PC-9 (cell line): ENCODE measurements at regions not wholly inside any gene's neighbourhood (a gene's known extent, or its start where the extent isn't known, plus 50 kb on each side); places are given as distances from the start of the nearest gene placed in this dataset.

Experiments used
- BruUV-seq: library from RNA; stranded (reverse); fragments of 400-500 nt; replicated peaks from 2 replicates; lab custom pipeline; 2021; lab: Mats Ljungman, UMichigan
- CTCF ChIA-PET: fragments of 300-600 bp; sonication (Branson Sonifier 250); formaldehyde crosslinking; loops from one replicate; lab custom pipeline; 2022; ENCODE audit warnings: antibody characterized with exemption; lab: Charles Lee
- POLR2A ChIA-PET: fragments of 300-600 bp; sonication (Branson Sonifier 250); formaldehyde crosslinking; loops from one replicate; lab custom pipeline; 2022; ENCODE audit warnings: antibody characterized with exemption; ENCODE audit not compliant: unreplicated experiment; lab: Charles Lee
- DNase-seq, 2 experiments: peaks; one replicate each; pipeline versions ENCODE4 v3.0.0 to v3.0.0-alpha.2; 2015 to 2022; ENCODE audit warnings: mixed read lengths in 1 of 2
- H2AFZ ChIP-seq: fragments of 200-600 bp; sonication (generic); 2 replicates; pipeline ENCODE4 v1.8.1; 2017; ENCODE audit warnings: antibody characterized with exemption
- H3F3A ChIP-seq: fragments of 200-600 bp; sonication (generic); 2 replicates; pipeline ENCODE4 v1.8.1; 2017; ENCODE audit warnings: antibody characterized with exemption, mild to moderate bottlenecking, low read depth; ENCODE audit not compliant: insufficient read depth
- H3K27ac ChIP-seq: fragments of 200-600 bp; sonication (generic); 2 replicates; pipeline ENCODE4 v1.6.1; 2016; ENCODE audit warnings: mixed run types
- H3K27me3 ChIP-seq: fragments of 200-600 bp; sonication (generic); 2 replicates; pipeline ENCODE4 v1.6.1; 2016; ENCODE audit warnings: low read depth, mixed run types; ENCODE audit not compliant: insufficient read depth
- H3K36me3 ChIP-seq: fragments of 200-600 bp; sonication (generic); 2 replicates; pipeline ENCODE4 v1.6.1; 2016; ENCODE audit warnings: low read depth, mixed run types
- H3K4me1 ChIP-seq: fragments of 200-600 bp; sonication (generic); replicated peaks from 2 replicates; pipeline ENCODE4 v1.6.1; 2016; ENCODE audit warnings: mixed run types; ENCODE audit not compliant: insufficient read depth
- H3K4me2 ChIP-seq: fragments of 200-600 bp; sonication (generic); 2 replicates; pipeline ENCODE4 v1.6.1; 2017; ENCODE audit warnings: mixed run types
- H3K4me3 ChIP-seq: fragments of 200-600 bp; sonication (generic); 2 replicates; pipeline ENCODE4 v1.6.1; 2016; ENCODE audit warnings: mixed run types
- H3K79me2 ChIP-seq: fragments of 200-600 bp; sonication (generic); 2 replicates; pipeline ENCODE4 v1.6.1; 2017; ENCODE audit warnings: low read depth, mixed run types
- H3K9me2 ChIP-seq: fragments of 200-600 bp; sonication (generic); 2 replicates; pipeline ENCODE4 v1.8.1; 2017; ENCODE audit warnings: mild to moderate bottlenecking; ENCODE audit not compliant: insufficient read depth
- H3K9me3 ChIP-seq: fragments of 200-600 bp; sonication (generic); 2 replicates; pipeline ENCODE4 v1.8.1; 2016; ENCODE audit warnings: low read depth; ENCODE audit not compliant: insufficient read depth
- H4K20me1 ChIP-seq: fragments of 200-600 bp; sonication (generic); 2 replicates; pipeline ENCODE4 v1.8.1; 2017; ENCODE audit not compliant: insufficient read depth
- EZH2 ChIP-seq: fragments of 200-600 bp; sonication (generic); IDR thresholded peaks from 2 replicates; pipeline ENCODE4 v1.8.0; 2017; ENCODE audit warnings: antibody characterized with exemption, low read depth
- intact Hi-C: fragments of 100-400 bp; cut with micrococcal nuclease; formaldehyde crosslinking; loops from one replicate; pipeline ENCODE4 v1.10.0; 2022; ENCODE audit not compliant: unreplicated experiment
- TF ChIP-seq, protein P1 (sequence below): fragments of 200-600 bp; sonication (generic); conservative IDR thresholded peaks from 2 replicates; pipeline ENCODE4 v1.6.1; 2017; ENCODE audit warnings: mixed run types, antibody characterized with exemption, mild to moderate bottlenecking, moderate library complexity

DNA sequence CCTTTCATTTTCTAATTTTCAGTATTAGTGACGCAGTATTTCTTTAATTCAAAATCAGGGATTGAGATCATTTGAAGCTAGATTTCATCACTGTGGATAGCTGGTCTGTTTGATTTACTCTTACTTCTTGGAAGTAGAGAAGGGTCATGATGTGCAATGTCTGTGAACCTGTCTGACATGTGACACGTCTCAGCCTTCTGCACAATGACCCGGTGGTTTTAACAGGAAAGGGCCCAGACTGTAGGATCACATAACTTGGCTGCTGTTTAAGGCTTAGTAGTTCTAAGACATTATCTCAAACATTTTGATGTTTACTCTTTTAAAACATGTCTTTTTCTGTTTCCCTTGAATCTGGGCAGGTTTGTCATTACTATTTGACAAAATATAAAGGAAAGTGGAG lies 823.3 kb upstream of the NUDT12 start:
- Histone ChIP-seq H3F3A (no peaks in the 10 kb centered on the region), H3K27me3 (no peaks in the 10 kb centered on the region), H3K9me2 (no peaks in the 10 kb centered on the region), H2AFZ (no peak overlapping the region), H3K9me3 (no peaks in the 10 kb centered on the region), H3K4me3 (no peak overlapping the region), H4K20me1 (no peaks in the 10 kb centered on the region), H3K36me3 (no peaks in the 10 kb centered on the region), H3K4me2 (no peak overlapping the region), H3K79me2 (no peaks in the 10 kb centered on the region), H3K27ac (no peak overlapping the region), H3K4me1 (no peaks in the 10 kb centered on the region)
- ChIA-PET POLR2A (no interaction called here), CTCF (no interaction called here)
- intact Hi-C loops: no loop called here
- TF ChIP-seq, protein P1, sequence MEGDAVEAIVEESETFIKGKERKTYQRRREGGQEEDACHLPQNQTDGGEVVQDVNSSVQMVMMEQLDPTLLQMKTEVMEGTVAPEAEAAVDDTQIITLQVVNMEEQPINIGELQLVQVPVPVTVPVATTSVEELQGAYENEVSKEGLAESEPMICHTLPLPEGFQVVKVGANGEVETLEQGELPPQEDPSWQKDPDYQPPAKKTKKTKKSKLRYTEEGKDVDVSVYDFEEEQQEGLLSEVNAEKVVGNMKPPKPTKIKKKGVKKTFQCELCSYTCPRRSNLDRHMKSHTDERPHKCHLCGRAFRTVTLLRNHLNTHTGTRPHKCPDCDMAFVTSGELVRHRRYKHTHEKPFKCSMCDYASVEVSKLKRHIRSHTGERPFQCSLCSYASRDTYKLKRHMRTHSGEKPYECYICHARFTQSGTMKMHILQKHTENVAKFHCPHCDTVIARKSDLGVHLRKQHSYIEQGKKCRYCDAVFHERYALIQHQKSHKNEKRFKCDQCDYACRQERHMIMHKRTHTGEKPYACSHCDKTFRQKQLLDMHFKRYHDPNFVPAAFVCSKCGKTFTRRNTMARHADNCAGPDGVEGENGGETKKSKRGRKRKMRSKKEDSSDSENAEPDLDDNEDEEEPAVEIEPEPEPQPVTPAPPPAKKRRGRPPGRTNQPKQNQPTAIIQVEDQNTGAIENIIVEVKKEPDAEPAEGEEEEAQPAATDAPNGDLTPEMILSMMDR: no peak
- no peak for TF ChIP-seq EZH2
- BruUV-seq: no TSS peak
- no peak for DNase-seq

DNA sequence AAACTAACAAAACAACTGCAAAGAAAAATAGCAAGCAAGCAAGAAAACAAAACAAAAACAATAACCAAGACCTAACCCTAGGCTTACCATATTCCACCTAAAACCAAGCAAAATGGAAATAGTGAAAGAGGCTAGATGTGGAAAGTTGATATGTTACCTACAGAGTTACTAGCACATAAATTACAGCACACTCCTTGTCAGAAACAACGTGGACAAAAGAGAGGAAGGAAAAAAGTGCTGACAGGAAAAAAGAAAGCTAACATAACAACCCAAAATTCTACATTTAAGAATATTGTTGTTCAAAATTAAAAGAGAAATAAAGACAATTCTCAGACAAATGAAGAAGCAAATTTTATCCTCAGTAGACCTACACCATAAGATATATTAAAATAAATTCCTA lies 812.8 kb upstream of the NUDT12 start:
- Histone ChIP-seq H3K4me1 (no peaks in the 10 kb centered on the region), H3K79me2 (no peaks in the 10 kb centered on the region), H3K27ac (no peak overlapping the region), H3F3A (no peaks in the 10 kb centered on the region), H3K27me3 (no peaks in the 10 kb centered on the region), H3K36me3 (no peaks in the 10 kb centered on the region), H4K20me1 (no peaks in the 10 kb centered on the region), H3K9me2 (no peaks in the 10 kb centered on the region), H3K9me3 (no peaks in the 10 kb centered on the region), H2AFZ (no peak overlapping the region; the same call in 1 of the 2 replicates), H3K4me3 (no peak overlapping the region), H3K4me2 (no peak overlapping the region)
- DNase-seq: no peak
- no TSS peak for BruUV-seq
- POLR2A ChIA-PET: no interaction called here
- CTCF ChIA-PET: no interaction called here
- no peak for TF ChIP-seq EZH2
- TF ChIP-seq, protein P1: no peak
- intact Hi-C loops: no loop called here

DNA sequence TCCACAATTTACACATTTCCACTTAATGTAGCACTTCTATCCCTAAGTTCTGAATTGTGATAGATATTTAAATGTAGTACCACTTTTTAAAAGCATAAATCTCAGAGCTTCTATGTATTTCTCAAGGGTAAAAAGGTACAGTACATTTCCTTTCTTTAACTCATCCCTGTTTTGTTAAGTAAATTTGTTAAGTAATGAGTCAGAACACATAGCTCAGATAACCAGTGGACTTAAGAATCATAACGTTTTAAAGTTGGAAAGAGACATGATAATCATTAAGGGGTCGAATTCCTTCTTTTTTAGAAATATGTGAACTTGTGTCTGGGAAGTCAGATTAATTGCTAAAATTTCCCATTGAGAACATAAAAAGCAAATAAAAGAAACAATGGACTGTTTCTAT lies 810.2 kb upstream of the NUDT12 start:
- Histone ChIP-seq H3K79me2 (no peaks in the 10 kb centered on the region), H3K27ac (no peak overlapping the region), H3K27me3 (no peaks in the 10 kb centered on the region), H2AFZ (no peak overlapping the region), H3K4me3 (no peak overlapping the region), H3K9me2 (no peaks in the 10 kb centered on the region), H3K9me3 (no peaks in the 10 kb centered on the region), H3F3A (no peaks in the 10 kb centered on the region), H3K4me1 (no peaks in the 10 kb centered on the region), H3K4me2 (no peak overlapping the region), H4K20me1 (no peaks in the 10 kb centered on the region), H3K36me3 (no peaks in the 10 kb centered on the region)
- ChIA-PET CTCF (no interaction called here), POLR2A (no interaction called here)
- DNase-seq: no peak
- TF ChIP-seq, protein P1: no peak
- TF ChIP-seq EZH2: no peak
- BruUV-seq: no TSS peak
- intact Hi-C loops: no loop called here
